ENCODE measurements at regions not wholly inside any gene's neighbourhood (a gene's known extent, or its start where the extent isn't known, plus 50 kb on each side); places are given as distances from the start of the nearest gene placed in this dataset.

DNA sequence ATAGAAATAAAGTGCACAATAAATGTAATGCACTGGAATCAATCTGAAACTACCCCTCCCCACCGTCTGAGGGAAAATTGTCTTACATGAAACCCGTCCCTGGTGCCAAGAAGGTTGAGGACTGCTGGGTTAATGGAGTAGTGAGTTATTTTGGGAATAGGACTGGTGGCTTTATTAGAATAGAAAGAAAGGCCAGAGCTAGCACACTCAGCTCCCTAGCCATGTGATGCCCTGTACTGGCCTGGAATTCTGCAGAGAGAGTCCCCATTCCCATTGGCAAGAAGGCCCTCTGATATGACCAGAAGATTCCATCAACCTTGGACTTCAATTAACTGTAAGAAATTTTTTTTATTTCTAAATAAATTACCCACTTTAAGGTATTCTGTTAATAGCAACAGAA lies 393.5 kb upstream of the PCDH9 start:
- no peak for ATAC-seq
- Histone ChIP-seq H3K27me3 (no peaks in the 10 kb centered on the region), H3K27ac (no peak overlapping the region), H3K4me1 (no peaks in the 10 kb centered on the region), H3K4me3 (no peak overlapping the region), H3K36me3 (no peaks in the 10 kb centered on the region), H3K9me3 (no peaks in the 10 kb centered on the region)
- intact Hi-C loops (cut with DNase I), result no loop called here
- TF ChIP-seq, protein P1, sequence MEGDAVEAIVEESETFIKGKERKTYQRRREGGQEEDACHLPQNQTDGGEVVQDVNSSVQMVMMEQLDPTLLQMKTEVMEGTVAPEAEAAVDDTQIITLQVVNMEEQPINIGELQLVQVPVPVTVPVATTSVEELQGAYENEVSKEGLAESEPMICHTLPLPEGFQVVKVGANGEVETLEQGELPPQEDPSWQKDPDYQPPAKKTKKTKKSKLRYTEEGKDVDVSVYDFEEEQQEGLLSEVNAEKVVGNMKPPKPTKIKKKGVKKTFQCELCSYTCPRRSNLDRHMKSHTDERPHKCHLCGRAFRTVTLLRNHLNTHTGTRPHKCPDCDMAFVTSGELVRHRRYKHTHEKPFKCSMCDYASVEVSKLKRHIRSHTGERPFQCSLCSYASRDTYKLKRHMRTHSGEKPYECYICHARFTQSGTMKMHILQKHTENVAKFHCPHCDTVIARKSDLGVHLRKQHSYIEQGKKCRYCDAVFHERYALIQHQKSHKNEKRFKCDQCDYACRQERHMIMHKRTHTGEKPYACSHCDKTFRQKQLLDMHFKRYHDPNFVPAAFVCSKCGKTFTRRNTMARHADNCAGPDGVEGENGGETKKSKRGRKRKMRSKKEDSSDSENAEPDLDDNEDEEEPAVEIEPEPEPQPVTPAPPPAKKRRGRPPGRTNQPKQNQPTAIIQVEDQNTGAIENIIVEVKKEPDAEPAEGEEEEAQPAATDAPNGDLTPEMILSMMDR (IDR thresholded peaks at IDR 0.05), result no peak
- no peak for DNase-seq

GRCh38 chr13:67620665-67621064 lies 390.5 kb upstream of the PCDH9 start:
- H3K4me3 ChIP-seq, result no peak overlapping the region
- ATAC-seq, result no peak
- intact Hi-C loops (cut with DNase I), result no loop called here
- H3K9me3 ChIP-seq, result no peaks in the 10 kb centered on the region
- no peaks in the 10 kb centered on the region for H3K27me3 ChIP-seq
- TF ChIP-seq, protein P1 (IDR thresholded peaks at IDR 0.05), result no peak
- no peaks in the 10 kb centered on the region for H3K4me1 ChIP-seq
- H3K36me3 ChIP-seq, result no peaks in the 10 kb centered on the region
- no peak for DNase-seq
- H3K27ac ChIP-seq, result no peak overlapping the region

DNA sequence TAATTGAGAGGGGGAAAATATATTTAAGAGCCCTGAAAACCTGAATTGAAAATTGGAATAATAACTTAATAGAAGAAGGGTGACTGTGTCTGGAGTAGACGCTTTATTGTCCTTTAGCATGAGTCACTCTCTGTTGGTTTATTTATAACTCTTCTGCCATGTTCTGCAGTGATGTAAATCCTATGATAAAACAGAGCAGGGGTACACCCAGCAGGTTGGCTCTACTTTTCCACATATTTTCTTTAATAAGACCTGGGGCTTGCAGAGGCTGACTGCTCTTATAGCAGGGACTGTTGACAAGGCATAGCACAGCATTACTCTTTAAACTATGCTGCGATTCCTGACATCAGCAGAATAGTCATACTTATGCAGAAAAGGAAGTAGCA lies 389.9 kb upstream of the PCDH9 start:
- H3K4me3 ChIP-seq, result no peak overlapping the region
- H3K4me1 ChIP-seq, result no peaks in the 10 kb centered on the region
- DNase-seq (no peak), ATAC-seq (no peak)
- intact Hi-C loops (cut with DNase I), result no loop called here
- H3K36me3 ChIP-seq, result no peaks in the 10 kb centered on the region
- TF ChIP-seq, protein P1 (IDR thresholded peaks at IDR 0.05), result no peak
- no peaks in the 10 kb centered on the region for H3K9me3 ChIP-seq
- H3K27ac ChIP-seq, result no peak overlapping the region
- H3K27me3 ChIP-seq, result no peaks in the 10 kb centered on the region

DNA sequence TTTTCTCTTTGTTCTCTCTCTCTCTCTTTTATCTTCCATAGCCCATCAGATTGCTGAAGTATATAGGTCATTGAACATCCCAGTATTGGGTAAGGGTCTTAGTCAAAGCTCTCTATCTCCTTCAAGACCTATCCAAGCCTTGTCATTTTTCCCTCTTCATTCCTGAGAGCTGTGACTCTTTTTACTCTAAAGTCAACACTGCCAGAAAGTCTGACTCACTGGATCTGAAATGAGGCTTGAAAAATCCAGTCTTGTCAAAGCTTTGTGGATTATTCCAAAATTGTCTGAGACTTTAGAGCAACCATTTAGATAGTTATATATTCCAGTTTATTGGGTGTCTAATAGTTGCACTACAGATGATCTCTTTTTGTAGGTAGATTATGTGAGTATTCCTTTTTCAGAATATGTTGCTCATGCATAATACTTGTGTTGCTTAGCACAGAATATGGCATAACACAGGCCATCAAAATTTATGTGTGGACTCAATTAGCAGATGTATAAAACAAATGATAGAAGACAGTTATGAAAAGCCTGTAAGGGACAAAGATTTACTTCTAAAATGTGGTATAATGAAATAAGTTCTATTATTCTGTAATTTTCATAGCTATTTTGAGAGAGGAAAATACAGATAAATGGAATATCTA lies 389.3 kb upstream of the PCDH9 start:
- ATAC-seq (no peak), DNase-seq (no peak)
- intact Hi-C loops (cut with DNase I), result no loop called here
- Histone ChIP-seq H3K27ac (no peak overlapping the region), H3K27me3 (no peaks in the 10 kb centered on the region), H3K4me3 (no peak overlapping the region), H3K36me3 (no peaks in the 10 kb centered on the region), H3K4me1 (no peaks in the 10 kb centered on the region), H3K9me3 (no peaks in the 10 kb centered on the region)
- TF ChIP-seq, protein P1 (IDR thresholded peaks at IDR 0.05), result no peak

DNA sequence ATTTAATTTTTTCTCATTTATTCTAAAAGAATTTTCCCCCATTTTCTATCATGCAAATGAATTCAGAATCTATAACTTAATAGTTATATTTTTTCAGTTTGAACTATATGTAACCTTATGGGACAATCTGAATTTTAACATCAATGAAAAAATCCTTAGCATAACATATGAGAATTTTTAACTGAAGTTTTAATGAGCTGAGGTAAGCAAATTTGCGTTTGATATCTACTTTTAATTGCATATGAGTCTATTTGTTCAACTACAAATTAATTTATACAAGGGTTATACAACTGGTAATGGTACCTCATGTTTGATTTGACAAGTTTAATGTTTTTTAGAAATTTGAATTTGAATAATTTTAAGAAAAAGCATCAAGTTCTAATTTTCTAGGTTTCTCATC lies 384.4 kb upstream of the PCDH9 start:
- Histone ChIP-seq H3K4me3 (no peak overlapping the region), H3K27ac (no peak overlapping the region), H3K9me3 (no peaks in the 10 kb centered on the region), H3K27me3 (no peaks in the 10 kb centered on the region), H3K36me3 (no peaks in the 10 kb centered on the region), H3K4me1 (no peaks in the 10 kb centered on the region)
- TF ChIP-seq, protein P1 (IDR thresholded peaks at IDR 0.05), result no peak
- DNase-seq (no peak), ATAC-seq (no peak)
- intact Hi-C loops (cut with DNase I), result no loop called here

GRCh38 chr13:67614013-67614412 lies 383.9 kb upstream of the PCDH9 start:
- no peak overlapping the region for H3K27ac ChIP-seq
- H3K27me3 ChIP-seq, result no peaks in the 10 kb centered on the region
- no peak for DNase-seq
- H3K36me3 ChIP-seq, result no peaks in the 10 kb centered on the region
- no peak overlapping the region for H3K4me3 ChIP-seq
- H3K9me3 ChIP-seq, result no peaks in the 10 kb centered on the region
- no peak for ATAC-seq
- no peaks in the 10 kb centered on the region for H3K4me1 ChIP-seq
- intact Hi-C loops (cut with DNase I), result no loop called here
- TF ChIP-seq, protein P1 (IDR thresholded peaks at IDR 0.05), result no peak
